ENCODE measurements at regions not wholly inside any gene's neighbourhood (a gene's known extent, or its start where the extent isn't known, plus 50 kb on each side); places are given as distances from the start of the nearest gene placed in this dataset.

- Histone ChIP-seq H3K9me3 (no peaks in the 10 kb centered on the region), H3K4me1 (no peaks in the 10 kb centered on the region), H3K4me3 (no peak overlapping the region), H3K4me2 (no peak overlapping the region), H3K27ac (no peak overlapping the region)
- ATAC-seq (no peak), FAIRE-seq (no peak), DNase-seq (ENCODE audit: low read depth in 1 of 2, low spot score in 1 of 2) (no peak)
- 65% methylated on average over 2 of the region's 2 CpGs for WGBS (ENCODE audit: missing lambda C conversion rate)
- ChIA-PET POLR2A (no interaction called here), CTCF (no interaction called here)
- no peak for TF ChIP-seq JUNB (IDR thresholded peaks at IDR 0.05)
- no peak for TF ChIP-seq HMGXB4 (CRISPR knock-in tag; IDR thresholded peaks at IDR 0.05; ENCODE audit: borderline replicate concordance)
- TF ChIP-seq MYC (IDR thresholded peaks at IDR 0.05; ENCODE audit: borderline replicate concordance, low read length): no peak
- TF ChIP-seq TP53 (CRISPR knock-in tag; IDR thresholded peaks at IDR 0.05): no peak
- TF ChIP-seq MAZ (IDR thresholded peaks at IDR 0.05; ENCODE audit: borderline replicate concordance, low read depth, low read length): no peak
- TF ChIP-seq E2F6 (IDR thresholded peaks at IDR 0.05; ENCODE audit: borderline replicate concordance, low read depth): no peak
- TF ChIP-seq FOXS1 (CRISPR knock-in tag; IDR thresholded peaks at IDR 0.05): no peak
- TF ChIP-seq TFCP2L1 (CRISPR knock-in tag; IDR thresholded peaks at IDR 0.05): no peak
- no peak for TF ChIP-seq ZSCAN20 (CRISPR knock-in tag; IDR thresholded peaks at IDR 0.05)
- no peak for TF ChIP-seq POLR2AphosphoS2 (conservative IDR thresholded peaks at IDR 0.05; ENCODE audit: low read length)
These were observed 200.9 kb downstream of the GRIN2B start for GRCh38 chr12:13780453-13780852.

GRCh38 chr12:13777374-13777773 is 204.0 kb downstream of the GRIN2B start:
- POLR2A ChIA-PET: no interaction called here
- H3K27ac ChIP-seq: no peak overlapping the region
- DNase-seq (ENCODE audit: low read depth in 1 of 2, low spot score in 1 of 2) (no peak), ATAC-seq (no peak), FAIRE-seq (no peak)
- TF ChIP-seq PBX3 (IDR thresholded peaks at IDR 0.05) (no peak), HOXB13 (CRISPR knock-in tag; IDR thresholded peaks at IDR 0.05; ENCODE audit: low read depth) (no peak), MAX (IDR thresholded peaks at IDR 0.05) (no peak), FOXS1 (CRISPR knock-in tag; IDR thresholded peaks at IDR 0.05) (no peak), CHD2 (IDR thresholded peaks at IDR 0.05; ENCODE audit: low read length, partially characterized antibody) (no peak), HOXB5 (CRISPR knock-in tag; IDR thresholded peaks at IDR 0.05) (no peak), ZSCAN20 (CRISPR knock-in tag; IDR thresholded peaks at IDR 0.05) (no peak), ZFP36 (IDR thresholded peaks at IDR 0.05; ENCODE audit: borderline replicate concordance, partially characterized antibody) (no peak), HOXA7 (CRISPR knock-in tag; IDR thresholded peaks at IDR 0.05) (no peak), ELK1 (IDR thresholded peaks at IDR 0.05; ENCODE audit: low read depth, low read length) (no peak), CBX8 (IDR thresholded peaks at IDR 0.05) (no peak), MAFK (IDR thresholded peaks at IDR 0.05; ENCODE audit: partially characterized antibody) (no peak), MYC (IDR thresholded peaks at IDR 0.05; ENCODE audit: borderline replicate concordance, low read length) (no peak), PHF8 (IDR thresholded peaks at IDR 0.05; ENCODE audit: borderline replicate concordance, low read depth) (no peak), CEBPB (IDR thresholded peaks at IDR 0.05) (no peak), POLR2A (IDR thresholded peaks at IDR 0.05; ENCODE audit: low read length) (no peak), HEYL (CRISPR knock-in tag; IDR thresholded peaks at IDR 0.05) (no peak), HES2 (IDR thresholded peaks at IDR 0.05) (no peak)
- H3K4me3 ChIP-seq: no peak overlapping the region
- H3K9me3 ChIP-seq: no peaks in the 10 kb centered on the region
- CTCF ChIA-PET: no interaction called here
- H3K4me2 ChIP-seq: no peak overlapping the region
- H3K4me1 ChIP-seq: no peaks in the 10 kb centered on the region
- WGBS (ENCODE audit: missing lambda C conversion rate): 78% methylated on average over 2 of the region's 2 CpGs

Measured in A549 (cell line).